Keratinocyte (primary cell): ENCODE measurements at regions not wholly inside any gene's neighbourhood (a gene's known extent, or its start where the extent isn't known, plus 50 kb on each side); places are given as distances from the start of the nearest gene placed in this dataset.

ENCODE experiments used
- CTCF ChIP-seq, 3 experiments: IDR thresholded peaks in 1 of 3; conservative IDR thresholded peaks in 1 of 3; optimal IDR thresholded peaks in 1 of 3; 2 replicates in 2 of 3; 3 replicates in 1 of 3; pipeline versions ENCODE3 to v1.5.1; 2011; ENCODE audit warnings: low read length in 3 of 3, mild to moderate bottlenecking in 3 of 3, moderate library complexity in 2 of 3, control low read depth in 1 of 3, inconsistent platforms in 1 of 3; ENCODE audit not compliant: insufficient read depth in 2 of 3; ENCODE audit errors: extremely low read depth in 1 of 3
- EZH2 ChIP-seq: IDR thresholded peaks from one replicate; pipeline ENCODE4 v1.6.1; 2012; ENCODE audit warnings: inconsistent platforms, mild to moderate bottlenecking, low read length, moderate library complexity

- TF ChIP-seq CTCF (optimal IDR thresholded peaks at IDR 0.05 in 1 of 3, IDR thresholded peaks at IDR 0.05 in 1 of 3, conservative IDR thresholded peaks at IDR 0.05 in 1 of 3; ENCODE audit: extremely low read depth in 1 of 3, insufficient read depth in 2 of 3, low read length in 3 of 3) (no peak), EZH2 (no peak)
Observed at GRCh38 chr2:194301946-194302345, 1355.1 kb upstream of the SLC39A10 start.
